ENCODE measurements at regions not wholly inside any gene's neighbourhood (a gene's known extent, or its start where the extent isn't known, plus 50 kb on each side); places are given as distances from the start of the nearest gene placed in this dataset.

DNA sequence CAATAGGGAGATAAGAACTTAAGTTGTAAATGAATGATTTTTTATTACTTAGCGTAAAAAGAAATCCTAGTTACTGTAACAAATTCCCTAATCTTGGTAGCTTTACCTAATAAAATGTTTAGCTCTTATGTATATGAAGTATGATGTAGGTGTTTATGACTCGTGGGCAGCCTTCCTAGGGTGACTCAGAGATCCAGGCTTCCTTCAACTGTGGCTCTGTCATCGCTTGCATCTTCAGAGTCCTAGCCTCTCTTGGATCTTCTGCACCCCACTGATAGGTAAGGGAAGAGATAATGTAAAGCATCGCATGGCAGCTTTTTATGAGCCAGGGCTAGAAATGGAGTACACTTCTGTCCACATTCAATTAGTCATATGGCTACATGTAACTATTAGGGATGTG lies 165.6 kb upstream of the GLRA2 start:
- Histone ChIP-seq H3K27me3 (ENCODE audit: insufficient read depth in 3 of 3, low read length in 2 of 3) (no peaks in the 10 kb centered on the region), H3K4me1 (no peaks in the 10 kb centered on the region), H3K36me3 (ENCODE audit: insufficient read depth in 1 of 2, low read depth in 1 of 2) (no peaks in the 10 kb centered on the region), H3K27ac (no peak overlapping the region), H3K4me3 (no peak overlapping the region), H3K9me3 (no peaks in the 10 kb centered on the region)
- ATAC-seq = no peak
- DNase-seq = no peak
- intact Hi-C loops (cut with DNase I) = no loop called here
- no peak for TF ChIP-seq CTCF (IDR thresholded peaks at IDR 0.05)
- 86 to 90% (median 87%) methylated on average over 4 of the region's 4 CpGs for WGBS, 3 donors

DNA sequence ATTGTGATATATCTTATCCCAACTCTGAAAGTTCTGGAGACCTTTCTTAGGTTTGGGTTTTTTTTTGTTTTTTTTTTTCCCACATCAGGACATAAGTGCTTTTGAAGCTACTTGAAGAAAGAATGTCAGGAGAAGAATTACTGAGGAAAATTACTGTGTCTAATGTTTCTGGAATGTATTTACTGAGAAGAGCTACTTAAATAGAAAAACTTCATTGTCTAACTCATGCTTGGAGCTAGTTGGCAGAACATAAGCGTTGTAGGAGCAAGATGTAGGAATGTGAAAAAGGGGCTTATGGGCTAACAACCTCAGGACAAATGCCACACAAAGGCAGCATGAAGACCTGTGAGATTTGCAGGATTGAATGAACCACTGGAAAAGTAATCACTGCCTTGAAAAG lies 166.6 kb upstream of the GLRA2 start:
- Histone ChIP-seq H3K27ac (no peak overlapping the region), H3K4me3 (no peak overlapping the region), H3K9me3 (no peaks in the 10 kb centered on the region), H3K4me1 (no peaks in the 10 kb centered on the region), H3K36me3 (ENCODE audit: insufficient read depth in 1 of 2, low read depth in 1 of 2) (no peaks in the 10 kb centered on the region), H3K27me3 (ENCODE audit: insufficient read depth in 3 of 3, low read length in 2 of 3) (no peaks in the 10 kb centered on the region)
- DNase-seq (no peak), ATAC-seq (no peak)
- WGBS, 3 donors = 30 to 42% (median 31%) methylated on average over 1 of the region's 1 CpG
- intact Hi-C loops (cut with DNase I) = no loop called here
- TF ChIP-seq CTCF (IDR thresholded peaks at IDR 0.05) = no peak

- intact Hi-C loops (cut with DNase I) = no loop called here
- Histone ChIP-seq H3K4me1 (no peaks in the 10 kb centered on the region), H3K9me3 (no peaks in the 10 kb centered on the region), H3K27me3 (ENCODE audit: insufficient read depth in 3 of 3, low read length in 2 of 3) (no peaks in the 10 kb centered on the region), H3K4me3 (no peak overlapping the region), H3K36me3 (ENCODE audit: insufficient read depth in 1 of 2, low read depth in 1 of 2) (no peaks in the 10 kb centered on the region), H3K27ac (no peak overlapping the region)
- no peak for DNase-seq
- TF ChIP-seq CTCF (IDR thresholded peaks at IDR 0.05) = no peak
- 74 to 89% (median 86%) methylated on average over 2 of the region's 2 CpGs for WGBS, 3 donors
- ATAC-seq = no peak
These were observed 167.9 kb upstream of the GLRA2 start for GRCh38 chrX:14361435-14361834.

DNA sequence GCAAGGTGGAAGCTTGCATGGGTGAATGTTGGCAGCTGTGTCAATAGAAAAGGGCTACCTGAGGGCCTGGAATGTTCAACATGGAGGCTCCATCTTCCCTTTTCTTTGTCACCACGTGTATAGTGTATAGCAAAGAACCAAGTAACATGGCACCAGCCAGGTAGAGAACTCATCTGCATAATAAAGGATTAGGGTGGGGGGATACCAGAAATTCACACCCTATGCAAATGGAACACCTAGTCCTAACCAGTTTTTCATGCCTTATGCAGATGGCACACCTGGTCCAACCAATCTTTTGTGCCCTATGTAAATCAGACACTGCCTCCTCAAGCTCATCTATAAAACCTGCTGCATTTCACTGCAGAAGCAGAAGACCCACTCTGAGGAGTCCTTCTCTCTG lies 169.6 kb upstream of the GLRA2 start:
- H3K4me3 ChIP-seq = no peak overlapping the region
- no peaks in the 10 kb centered on the region for H3K9me3 ChIP-seq
- H3K27ac ChIP-seq = no peak overlapping the region
- DNase-seq (no peak), ATAC-seq (no peak)
- 33 to 57% methylated on average over 1 of the region's 1 CpG; no CpG with 5 or more reads in 1 of the 3 donors for WGBS, 3 donors
- no peaks in the 10 kb centered on the region for H3K36me3 ChIP-seq (ENCODE audit: insufficient read depth in 1 of 2, low read depth in 1 of 2)
- H3K4me1 ChIP-seq = no peaks in the 10 kb centered on the region
- no peaks in the 10 kb centered on the region for H3K27me3 ChIP-seq (ENCODE audit: insufficient read depth in 3 of 3, low read length in 2 of 3)
- intact Hi-C loops (cut with DNase I) = no loop called here
- no peak for TF ChIP-seq CTCF (IDR thresholded peaks at IDR 0.05)

DNA sequence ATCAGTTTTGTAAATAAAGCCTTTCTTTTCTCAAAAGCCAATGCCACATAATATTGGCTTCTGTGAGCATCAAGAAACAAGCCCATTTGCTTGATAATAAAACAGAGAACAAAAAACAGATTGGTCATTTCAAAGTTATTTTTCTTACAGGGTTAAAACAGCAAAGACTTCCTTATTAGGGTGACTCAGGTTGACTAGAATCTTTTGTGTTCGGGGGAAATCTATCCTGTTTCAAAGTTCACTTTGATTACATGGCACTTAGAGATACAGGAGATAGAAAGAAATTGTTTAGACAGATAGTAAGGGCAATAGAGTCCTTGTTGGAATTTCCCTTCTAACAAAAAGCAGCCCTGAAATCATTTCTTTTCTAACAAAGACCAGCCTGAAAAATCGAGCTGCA lies 170.0 kb upstream of the GLRA2 start:
- Histone ChIP-seq H3K9me3 (no peaks in the 10 kb centered on the region), H3K4me1 (no peaks in the 10 kb centered on the region), H3K27ac (no peak overlapping the region), H3K36me3 (ENCODE audit: insufficient read depth in 1 of 2, low read depth in 1 of 2) (no peaks in the 10 kb centered on the region), H3K4me3 (no peak overlapping the region), H3K27me3 (ENCODE audit: insufficient read depth in 3 of 3, low read length in 2 of 3) (no peaks in the 10 kb centered on the region)
- intact Hi-C loops (cut with DNase I) = no loop called here
- 27 to 46% (median 33%) methylated on average over 2 of the region's 2 CpGs for WGBS, 3 donors
- DNase-seq = no peak
- ATAC-seq = no peak
- TF ChIP-seq CTCF (IDR thresholded peaks at IDR 0.05) = no peak
